D341Med (cell line): ENCODE measurements at regions not wholly inside any gene's neighbourhood (a gene's known extent, or its start where the extent isn't known, plus 50 kb on each side); places are given as distances from the start of the nearest gene placed in this dataset.

Experiments used
- DNase-seq: peaks from one replicate; pipeline ENCODE4 v3.0.0; 2012; ENCODE audit warnings: low spot score

- no peak for DNase-seq
Measured at GRCh38 chr7:156178214-156178613, 366.0 kb upstream of the SHH start.

DNA sequence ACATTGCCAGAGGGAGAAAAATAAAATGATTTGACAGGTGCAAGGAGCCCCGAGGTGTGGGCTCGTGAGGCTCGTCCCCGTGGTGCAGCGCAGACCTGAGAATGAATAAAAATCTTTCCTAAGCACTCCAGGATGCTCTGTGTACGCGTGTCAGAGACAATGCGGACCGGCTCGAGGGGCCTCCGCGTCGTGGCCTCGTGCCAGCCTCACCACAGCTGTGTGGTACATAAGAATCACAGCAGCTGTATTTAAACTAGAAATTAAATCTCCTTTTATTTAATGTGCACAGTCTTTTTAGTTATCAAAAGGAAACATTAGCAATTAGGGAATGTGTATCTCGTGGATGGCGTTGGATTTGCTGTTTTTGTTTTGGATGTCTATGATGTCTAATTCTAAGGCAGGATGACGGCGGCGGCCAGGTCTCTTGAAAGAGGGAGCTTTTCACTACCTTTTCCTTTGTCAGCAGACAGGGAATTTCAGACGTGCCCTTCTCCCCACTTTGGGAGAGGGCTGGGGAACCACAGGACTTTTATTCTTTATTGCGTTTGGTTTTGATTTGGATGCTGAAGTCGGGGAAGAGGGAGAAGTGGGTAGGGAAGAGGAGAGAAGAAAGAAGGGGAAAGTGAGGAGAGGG, 365.3 kb upstream of the SHH start:
- no peak for DNase-seq

DNA sequence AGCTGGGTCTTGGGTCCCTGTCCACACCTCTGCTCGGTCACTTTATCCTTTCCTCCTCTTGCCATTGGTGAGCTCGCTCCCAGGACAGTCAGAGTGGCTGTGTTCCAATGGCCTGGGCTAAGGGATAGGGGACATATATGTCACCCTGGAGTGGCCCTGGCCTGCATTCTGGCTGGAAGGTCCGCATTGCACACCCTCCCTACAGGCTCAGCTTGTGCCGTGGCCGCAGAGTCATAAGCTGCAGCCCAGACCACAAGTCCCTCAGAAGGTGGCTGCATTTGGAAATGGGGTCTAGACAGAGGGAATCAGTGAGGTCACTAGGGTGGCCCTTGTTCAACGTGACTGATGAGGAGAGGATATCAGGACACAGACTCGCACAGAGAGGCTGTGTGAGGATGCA, 363.8 kb upstream of the SHH start:
- DNase-seq, result no peak

GRCh38 chr7:156175003-156175402, 362.7 kb upstream of the SHH start:
- no peak for DNase-seq

DNA sequence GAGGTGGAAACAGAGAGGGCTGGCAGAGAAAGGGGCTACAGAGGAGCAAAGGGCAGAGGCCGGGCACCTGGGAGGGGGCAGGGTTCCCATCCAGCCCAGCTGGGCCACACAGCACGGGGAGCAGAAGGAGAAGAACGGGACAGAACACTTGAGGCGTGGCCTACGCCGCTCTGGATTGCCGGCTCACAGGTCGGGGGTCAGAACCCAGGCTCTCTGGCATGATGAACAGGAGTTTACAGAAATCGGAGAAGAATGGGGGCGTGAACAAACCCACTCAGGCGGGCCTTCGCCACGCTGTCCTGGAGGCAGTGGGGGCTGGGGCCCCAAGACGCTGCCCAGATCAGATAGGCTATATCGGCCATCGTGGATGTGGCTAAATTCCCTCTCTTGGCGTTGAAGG, 362.2 kb upstream of the SHH start:
- no peak for DNase-seq

- DNase-seq, result no peak
Measured at GRCh38 chr7:156173748-156174353, 361.6 kb upstream of the SHH start.

- DNase-seq, result no peak
Measured at GRCh38 chr7:156173346-156173745, 361.1 kb upstream of the SHH start.

DNA sequence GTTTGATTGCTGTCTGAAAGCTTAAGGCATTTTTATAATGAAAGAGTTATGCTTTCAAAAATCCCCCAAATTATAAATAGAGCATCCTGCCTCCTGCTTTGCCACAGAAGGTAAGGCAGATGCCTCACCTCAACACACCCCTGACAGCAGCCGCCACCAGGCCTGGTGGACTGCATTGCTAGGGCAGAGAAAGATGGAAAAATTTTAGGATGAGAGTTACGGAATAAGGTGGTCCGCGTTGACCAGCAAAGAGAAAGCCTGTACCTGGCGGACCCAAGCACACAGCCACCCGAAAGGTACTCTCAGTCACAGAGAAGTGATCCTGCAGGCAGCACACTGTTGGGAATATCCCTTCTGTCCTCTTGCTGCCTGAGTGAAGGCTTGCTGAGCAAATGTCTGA, 360.4 kb upstream of the SHH start:
- no peak for DNase-seq

GRCh38 chr7:156169474-156170370, 357.5 kb upstream of the SHH start:
- no peak for DNase-seq

GRCh38 chr7:156168434-156168833, 356.2 kb upstream of the SHH start:
- DNase-seq, result no peak

- DNase-seq, result no peak
Measured at GRCh38 chr7:156167987-156168386, 355.7 kb upstream of the SHH start.

DNA sequence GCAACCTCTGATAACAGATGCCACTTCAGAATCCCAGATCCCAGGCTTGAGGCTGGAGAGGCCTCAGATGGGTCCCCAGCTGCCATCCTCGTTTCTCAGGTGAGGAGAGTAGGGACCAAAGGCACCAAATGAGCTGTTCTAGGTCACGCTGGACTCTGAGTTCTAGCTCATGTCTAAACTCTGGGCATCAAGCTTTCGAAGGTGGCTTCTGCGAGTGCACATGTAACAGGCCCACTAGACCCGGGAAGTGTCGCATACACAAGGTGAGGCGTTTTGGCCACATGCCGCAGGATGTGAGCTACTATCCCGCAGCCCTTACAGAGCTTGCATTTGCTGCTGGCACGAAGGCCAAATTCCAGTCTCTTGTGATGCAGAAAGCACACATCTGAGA, 355.1 kb upstream of the SHH start:
- DNase-seq, result no peak

DNA sequence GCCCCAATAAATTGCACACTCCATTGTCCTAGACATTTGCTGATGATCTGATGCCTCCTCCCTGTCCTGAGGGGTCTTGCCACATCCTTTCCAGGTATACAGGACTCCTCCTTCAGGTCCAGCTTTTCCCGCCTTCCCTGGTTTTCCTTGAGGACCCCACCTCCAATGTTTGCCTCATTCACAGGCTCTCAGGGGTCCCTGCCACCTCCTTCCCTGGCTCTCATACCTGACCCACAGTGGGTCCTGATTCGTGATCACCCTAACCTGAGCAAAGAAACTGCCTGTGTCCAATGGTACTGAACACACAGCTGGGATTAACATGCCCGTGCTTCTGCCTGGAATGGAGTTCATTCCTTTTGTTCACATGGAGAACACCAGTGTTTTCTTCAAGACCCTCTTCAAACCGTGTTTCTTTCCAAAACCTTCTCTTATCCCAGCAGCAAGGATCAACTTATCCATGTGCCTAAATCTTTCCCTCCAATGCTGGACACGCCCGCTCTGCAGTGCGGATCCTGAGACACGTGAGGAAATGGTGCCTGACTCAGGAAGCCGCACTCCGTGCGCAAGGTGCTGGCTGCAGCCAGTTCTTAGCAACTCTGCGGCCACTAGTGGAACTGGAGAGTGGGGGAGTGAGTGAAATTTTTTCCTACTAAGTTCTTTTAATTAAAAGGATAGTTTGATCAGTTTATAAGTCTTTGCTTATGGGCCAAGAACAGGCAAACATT, 354.6 kb upstream of the SHH start:
- DNase-seq, result no peak

DNA sequence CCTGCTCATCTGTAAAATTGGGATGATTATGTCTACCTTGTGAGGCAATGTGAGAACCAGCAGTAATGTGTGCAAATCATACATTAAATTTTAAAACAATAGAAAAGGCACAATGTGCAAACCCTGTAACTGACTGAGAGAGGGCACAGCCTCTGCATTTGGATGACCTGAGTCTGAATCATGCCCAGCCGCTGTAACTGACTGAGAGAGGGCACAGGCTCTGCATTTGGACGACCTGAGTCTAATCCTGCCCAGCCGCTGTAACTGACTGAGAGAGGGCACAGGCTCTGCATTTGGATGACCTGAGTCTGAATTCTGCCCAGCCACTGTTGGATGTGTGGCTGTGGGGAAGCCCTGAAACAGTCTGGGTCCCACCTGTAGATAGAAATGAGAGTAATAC, 351.5 kb upstream of the SHH start:
- no peak for DNase-seq

GRCh38 chr7:156162451-156162850, 350.2 kb upstream of the SHH start:
- DNase-seq, result no peak

DNA sequence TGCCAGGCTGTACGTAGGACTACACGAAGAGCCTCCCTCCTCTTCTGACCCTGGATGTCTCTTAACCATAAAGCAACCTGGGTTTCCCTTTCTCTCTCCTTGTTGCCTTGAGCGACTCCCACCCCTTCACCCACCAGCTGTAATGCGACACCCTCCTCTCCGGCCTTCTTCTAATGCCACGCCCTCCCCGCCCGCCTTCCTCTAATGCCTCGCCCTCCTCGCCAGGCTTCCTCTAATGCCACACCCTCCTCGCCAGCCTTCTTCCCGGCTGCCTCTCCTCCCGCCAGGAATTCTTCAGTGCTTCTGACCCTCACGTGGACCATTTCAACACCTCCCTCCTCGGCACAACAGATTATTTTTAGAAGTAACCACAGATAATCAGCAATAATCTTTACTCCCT, 348.5 kb upstream of the SHH start:
- DNase-seq, result no peak

DNA sequence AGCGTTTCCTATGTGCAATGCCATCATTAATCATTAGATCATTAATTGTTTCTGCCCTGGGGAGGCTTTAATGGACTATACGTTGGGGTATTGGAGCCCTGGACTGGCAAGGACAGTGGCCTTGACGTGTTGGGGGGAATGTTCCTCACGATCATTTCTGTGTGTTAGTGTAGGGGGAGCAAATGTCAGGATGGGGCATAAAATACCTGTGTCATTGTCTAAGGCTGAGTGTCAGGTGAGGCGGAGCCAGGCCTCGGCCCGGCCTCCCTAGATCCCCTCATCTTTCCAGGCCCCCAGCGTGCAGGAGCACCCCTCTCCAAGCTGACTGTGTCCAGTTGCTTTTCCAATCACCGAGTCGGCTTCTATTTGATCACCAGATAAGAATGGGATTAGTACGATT, 346.4 kb upstream of the SHH start:
- no peak for DNase-seq

DNA sequence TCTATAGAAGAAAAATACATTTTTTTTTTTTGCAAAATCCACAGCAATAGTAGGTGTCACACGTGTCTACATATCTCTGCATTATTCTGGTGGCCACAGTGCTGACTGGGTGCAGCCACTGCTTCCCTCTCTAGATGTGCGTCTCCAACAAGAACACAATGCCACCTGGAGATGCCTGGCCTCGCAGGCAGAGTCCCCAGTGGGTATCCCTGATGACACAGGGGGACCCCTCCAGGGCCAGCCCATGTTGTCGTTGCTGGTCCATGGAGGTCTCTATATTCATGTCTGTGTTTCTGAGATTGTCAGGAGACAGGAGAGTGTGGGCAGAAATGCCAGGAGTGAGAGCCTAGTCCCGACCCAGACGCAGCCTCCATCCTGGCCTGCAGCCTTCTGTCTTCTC, 345.9 kb upstream of the SHH start:
- DNase-seq, result no peak

- no peak for DNase-seq
Measured at GRCh38 chr7:156157409-156158012, 345.2 kb upstream of the SHH start.

GRCh38 chr7:156156734-156157408, 344.6 kb upstream of the SHH start:
- no peak for DNase-seq

DNA sequence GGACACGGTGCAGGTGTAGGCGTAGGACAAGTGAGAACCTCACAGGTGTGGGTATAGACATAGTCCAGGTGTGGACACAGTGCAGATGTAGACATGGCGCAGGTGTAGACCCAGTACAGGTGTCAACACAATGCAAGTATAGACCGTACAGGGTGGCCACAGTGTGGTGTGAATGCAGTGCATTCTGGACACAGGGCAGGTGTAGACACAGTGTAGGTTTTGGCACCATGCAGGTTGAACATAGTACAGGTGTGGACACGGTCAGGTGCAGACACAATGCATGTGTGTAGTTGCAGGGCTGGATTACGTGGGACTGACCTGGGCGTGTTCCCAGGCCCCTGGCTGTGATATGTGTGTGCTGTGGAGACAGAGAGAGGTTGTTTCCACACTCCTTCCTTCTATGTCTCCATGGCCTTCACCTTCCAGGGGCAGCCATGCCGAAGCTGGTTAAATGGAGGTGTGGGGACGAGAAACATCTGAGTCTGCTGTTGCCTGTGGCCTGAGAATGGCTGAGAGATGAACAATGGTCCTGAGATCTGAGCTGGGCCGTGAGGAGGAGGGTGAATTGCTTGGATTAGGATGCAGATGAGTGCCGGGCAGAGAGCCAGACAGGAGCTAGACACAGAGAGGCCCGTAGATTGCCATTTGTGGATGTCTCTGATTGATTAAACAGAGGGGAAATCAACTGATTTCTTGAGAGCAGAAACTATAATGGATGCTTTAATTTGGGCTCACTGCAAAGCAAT, 343.9 kb upstream of the SHH start:
- no peak for DNase-seq
